ENCODE measurements at regions not wholly inside any gene's neighbourhood (a gene's known extent, or its start where the extent isn't known, plus 50 kb on each side); places are given as distances from the start of the nearest gene placed in this dataset.

DNA sequence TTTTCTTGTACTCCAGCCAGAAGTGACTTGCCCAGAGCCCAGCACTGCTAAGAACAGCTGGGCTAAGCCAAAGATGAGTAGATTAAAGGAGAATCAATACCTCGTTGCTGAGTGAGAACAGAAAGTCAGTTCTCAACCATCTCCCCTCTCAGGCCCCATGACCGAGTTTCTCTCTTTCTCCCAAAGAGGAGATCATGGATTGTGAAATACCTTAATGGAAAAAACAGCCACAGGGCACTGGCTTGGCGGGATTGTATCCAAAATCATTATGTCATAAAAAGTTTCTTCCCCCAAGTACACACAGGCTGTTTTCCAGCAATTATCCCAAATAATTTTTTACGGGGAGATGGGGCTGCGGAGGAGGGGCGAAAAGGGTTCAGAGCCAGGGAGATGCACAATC lies 111.8 kb upstream of the TMEM45B start:
- H3K27me3 Mint-ChIP-seq (ENCODE audit: low read depth), result peaks cover 8% of the 10 kb centered on the region
- no peaks in the 10 kb centered on the region for H3K9me3 Mint-ChIP-seq
- peak overlapping the region; percentile 8 for H3K27ac Mint-ChIP-seq
- H3K4me1 Mint-ChIP-seq, result peaks cover 24% of the 10 kb centered on the region
- TF ChIP-seq, protein P1, sequence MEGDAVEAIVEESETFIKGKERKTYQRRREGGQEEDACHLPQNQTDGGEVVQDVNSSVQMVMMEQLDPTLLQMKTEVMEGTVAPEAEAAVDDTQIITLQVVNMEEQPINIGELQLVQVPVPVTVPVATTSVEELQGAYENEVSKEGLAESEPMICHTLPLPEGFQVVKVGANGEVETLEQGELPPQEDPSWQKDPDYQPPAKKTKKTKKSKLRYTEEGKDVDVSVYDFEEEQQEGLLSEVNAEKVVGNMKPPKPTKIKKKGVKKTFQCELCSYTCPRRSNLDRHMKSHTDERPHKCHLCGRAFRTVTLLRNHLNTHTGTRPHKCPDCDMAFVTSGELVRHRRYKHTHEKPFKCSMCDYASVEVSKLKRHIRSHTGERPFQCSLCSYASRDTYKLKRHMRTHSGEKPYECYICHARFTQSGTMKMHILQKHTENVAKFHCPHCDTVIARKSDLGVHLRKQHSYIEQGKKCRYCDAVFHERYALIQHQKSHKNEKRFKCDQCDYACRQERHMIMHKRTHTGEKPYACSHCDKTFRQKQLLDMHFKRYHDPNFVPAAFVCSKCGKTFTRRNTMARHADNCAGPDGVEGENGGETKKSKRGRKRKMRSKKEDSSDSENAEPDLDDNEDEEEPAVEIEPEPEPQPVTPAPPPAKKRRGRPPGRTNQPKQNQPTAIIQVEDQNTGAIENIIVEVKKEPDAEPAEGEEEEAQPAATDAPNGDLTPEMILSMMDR (IDR thresholded peaks at IDR 0.05; ENCODE audit: unreplicated experiment), result no peak
- H3K36me3 Mint-ChIP-seq, result no peaks in the 10 kb centered on the region
- no peak for DNase-seq (ENCODE audit: low spot score in 2 of 2, unreplicated experiment in 2 of 2)
- H3K4me3 Mint-ChIP-seq, result no peak overlapping the region

DNA sequence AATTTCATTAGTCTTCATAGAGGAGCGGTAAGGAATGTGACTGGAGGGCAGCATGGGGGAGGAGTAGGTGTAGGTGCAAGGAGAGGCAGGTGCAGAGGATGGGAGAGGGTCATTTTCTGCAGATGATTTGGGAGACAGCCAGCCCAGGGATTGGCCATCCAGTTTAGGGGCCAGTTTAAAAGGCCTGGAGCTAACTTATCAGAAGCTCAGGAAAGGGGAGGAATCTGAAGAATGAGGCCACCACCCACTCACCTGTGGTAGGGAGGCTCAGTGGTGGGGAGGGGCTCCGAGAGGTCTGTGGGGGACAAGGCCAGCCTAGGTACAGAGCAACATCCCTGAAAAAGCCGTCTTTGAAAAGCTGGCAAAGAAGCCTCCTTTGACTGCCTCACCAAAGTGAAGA lies 110.8 kb upstream of the TMEM45B start:
- peaks cover 8% of the 10 kb centered on the region for H3K27me3 Mint-ChIP-seq (ENCODE audit: low read depth)
- no peak overlapping the region for H3K27ac Mint-ChIP-seq
- DNase-seq (ENCODE audit: low spot score in 2 of 2, unreplicated experiment in 2 of 2), result no peak
- H3K4me3 Mint-ChIP-seq, result no peak overlapping the region
- no peaks in the 10 kb centered on the region for H3K36me3 Mint-ChIP-seq
- TF ChIP-seq, protein P1 (IDR thresholded peaks at IDR 0.05; ENCODE audit: unreplicated experiment), result no peak
- no peaks in the 10 kb centered on the region for H3K9me3 Mint-ChIP-seq
- H3K4me1 Mint-ChIP-seq, result peaks cover 22% of the 10 kb centered on the region

DNA sequence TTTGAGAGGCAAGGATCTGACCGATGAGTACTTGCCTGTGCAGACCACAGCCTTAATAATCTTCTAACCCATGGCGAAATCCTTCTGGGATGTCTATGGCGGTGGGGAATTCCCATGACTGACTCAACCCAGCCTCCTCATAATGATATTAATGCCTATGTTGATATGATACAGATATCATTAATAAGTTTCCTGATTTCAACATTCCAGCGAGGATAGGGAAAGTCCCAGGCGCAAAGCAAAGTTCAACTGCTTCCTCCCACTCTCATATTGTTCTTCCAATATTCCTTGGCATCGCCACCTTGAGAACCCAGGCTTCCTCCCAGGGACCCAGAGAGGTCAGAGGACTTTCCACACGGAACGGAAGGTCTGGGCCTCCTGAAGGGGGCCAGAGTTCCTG lies 110.3 kb upstream of the TMEM45B start:
- TF ChIP-seq, protein P1 (IDR thresholded peaks at IDR 0.05; ENCODE audit: unreplicated experiment), result no peak
- H3K36me3 Mint-ChIP-seq, result no peaks in the 10 kb centered on the region
- DNase-seq (ENCODE audit: low spot score in 2 of 2, unreplicated experiment in 2 of 2), result no peak
- H3K9me3 Mint-ChIP-seq, result no peaks in the 10 kb centered on the region
- H3K27me3 Mint-ChIP-seq (ENCODE audit: low read depth), result peaks cover 6% of the 10 kb centered on the region
- H3K27ac Mint-ChIP-seq, result no peak overlapping the region
- no peak overlapping the region for H3K4me3 Mint-ChIP-seq
- H3K4me1 Mint-ChIP-seq, result peaks cover 22% of the 10 kb centered on the region

DNA sequence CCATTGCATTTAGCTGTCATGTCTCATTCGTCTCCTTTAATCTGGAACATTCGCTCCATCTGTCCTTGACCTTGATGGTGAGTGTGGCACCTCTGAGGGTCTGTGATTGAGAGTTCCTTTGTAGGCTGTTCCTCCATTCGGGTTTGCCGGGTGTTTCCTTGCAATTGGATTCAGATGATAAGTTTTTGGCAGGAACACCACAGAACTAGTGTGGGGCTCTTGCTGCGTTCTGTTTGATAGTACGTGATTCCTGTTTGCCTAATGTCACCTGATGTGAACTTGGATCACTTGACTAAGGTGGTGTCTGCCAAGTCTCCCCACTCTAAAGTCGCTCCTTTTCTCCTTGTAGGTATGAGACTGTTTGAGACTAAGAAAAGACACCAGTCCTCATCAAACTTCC lies 109.7 kb upstream of the TMEM45B start:
- Mint-ChIP-seq H3K4me1 (peaks cover 22% of the 10 kb centered on the region), H3K4me3 (no peak overlapping the region), H3K27me3 (ENCODE audit: low read depth) (peaks cover 5% of the 10 kb centered on the region), H3K27ac (no peak overlapping the region), H3K9me3 (no peaks in the 10 kb centered on the region), H3K36me3 (no peaks in the 10 kb centered on the region)
- TF ChIP-seq, protein P1 (IDR thresholded peaks at IDR 0.05; ENCODE audit: unreplicated experiment), result no peak
- no peak for DNase-seq (ENCODE audit: low spot score in 2 of 2, unreplicated experiment in 2 of 2)

DNA sequence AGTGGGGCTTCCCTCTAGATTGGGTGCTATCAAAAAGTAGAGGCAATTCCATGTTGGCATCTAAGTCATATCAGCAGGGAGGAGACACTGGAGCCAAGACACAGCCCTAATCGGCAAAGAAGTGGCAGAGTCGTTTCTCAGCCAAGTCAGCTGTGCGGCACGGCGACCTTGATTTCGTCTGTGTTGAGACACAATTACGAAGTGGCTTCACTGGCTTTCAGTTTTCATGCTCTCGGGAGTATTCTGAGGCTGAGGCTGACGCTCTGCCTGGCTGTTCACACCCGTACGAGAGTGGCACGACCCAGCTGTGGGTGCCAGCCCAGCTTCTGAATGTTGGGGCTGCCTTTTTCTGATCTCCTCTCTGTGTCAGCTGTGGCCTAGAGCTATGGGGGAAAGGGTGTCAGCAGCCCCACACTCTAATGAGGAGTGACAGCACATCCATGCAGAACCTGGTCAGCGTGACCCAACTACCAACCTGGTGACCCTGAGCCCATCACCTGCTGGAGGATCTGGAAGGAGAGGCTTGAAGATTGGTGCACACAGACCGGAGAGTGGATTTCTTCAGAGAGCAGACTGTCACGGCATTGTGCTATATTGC lies 105.7 kb upstream of the TMEM45B start:
- Mint-ChIP-seq H3K9me3 (peaks cover 17% of the 10 kb centered on the region), H3K27me3 (ENCODE audit: low read depth) (no peaks in the 10 kb centered on the region), H3K36me3 (peaks cover 2% of the 10 kb centered on the region), H3K4me3 (no peak overlapping the region), H3K27ac (no peak overlapping the region), H3K4me1 (peaks cover 3% of the 10 kb centered on the region)
- TF ChIP-seq, protein P1 (IDR thresholded peaks at IDR 0.05; ENCODE audit: unreplicated experiment), result no peak
- peak in 1 of 2 experiments; percentile 24 for DNase-seq (ENCODE audit: low spot score in 2 of 2, unreplicated experiment in 2 of 2)

DNA sequence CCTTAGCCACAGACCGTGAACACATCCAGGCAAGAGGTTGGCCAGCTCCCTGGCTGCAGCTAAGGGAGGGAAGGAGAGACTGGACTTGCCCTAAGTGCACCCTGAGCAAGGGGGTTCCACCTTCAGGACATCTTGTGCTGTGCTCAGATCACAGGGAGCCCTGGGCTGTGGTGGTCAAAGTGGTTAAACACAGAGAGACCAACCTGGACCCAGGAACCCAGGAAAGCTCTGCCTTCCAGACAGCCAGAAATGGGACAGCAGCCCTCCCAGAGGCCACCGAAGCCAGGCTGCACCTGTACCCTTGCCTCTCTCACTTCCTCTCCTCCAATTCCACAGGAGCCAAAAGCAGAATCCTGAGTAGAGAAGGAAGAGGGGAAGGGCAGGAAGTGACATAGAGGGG lies 105.2 kb upstream of the TMEM45B start:
- Mint-ChIP-seq H3K36me3 (peaks cover 2% of the 10 kb centered on the region), H3K4me3 (no peak overlapping the region), H3K9me3 (peaks cover 21% of the 10 kb centered on the region), H3K27ac (no peak overlapping the region), H3K4me1 (no peaks in the 10 kb centered on the region), H3K27me3 (ENCODE audit: low read depth) (peaks cover 4% of the 10 kb centered on the region)
- DNase-seq (ENCODE audit: low spot score in 2 of 2, unreplicated experiment in 2 of 2), result peak in 1 of 2 experiments; percentile 25
- TF ChIP-seq, protein P1 (IDR thresholded peaks at IDR 0.05; ENCODE audit: unreplicated experiment), result no peak
